ENCODE measurements at regions not wholly inside any gene's neighbourhood (a gene's known extent, or its start where the extent isn't known, plus 50 kb on each side); places are given as distances from the start of the nearest gene placed in this dataset.

- TF ChIP-seq ZNF274 (IDR thresholded peaks at IDR 0.05; ENCODE audit: low read depth, low read length): no peak
- TF ChIP-seq YY1 (IDR thresholded peaks at IDR 0.05; ENCODE audit: insufficient read depth, insufficient read length): no peak
- no peak for TF ChIP-seq SUZ12 (IDR thresholded peaks at IDR 0.05; ENCODE audit: extremely low read depth, insufficient read depth, insufficient read length)
These were observed 248.7 kb downstream of the MID1IP1 start for GRCh38 chrX:39049975-39050374.

Data from NT2/D1 (cell line).